ENCODE measurements at regions not wholly inside any gene's neighbourhood (a gene's known extent, or its start where the extent isn't known, plus 50 kb on each side); places are given as distances from the start of the nearest gene placed in this dataset.

- TF ChIP-seq POLR2A (IDR thresholded peaks at IDR 0.05; ENCODE audit: low read length): no peak
- no peak for TF ChIP-seq GATA1 (IDR thresholded peaks at IDR 0.05; ENCODE audit: low read depth, low read length)
These were observed 148.4 kb upstream of the MAP3K1 start for GRCh38 chr5:56666901-56667300.

Data from erythroblast (primary cell).